Naive thymus-derived CD8-positive, alpha-beta T cell (primary cell): ENCODE measurements at regions not wholly inside any gene's neighbourhood (a gene's known extent, or its start where the extent isn't known, plus 50 kb on each side); places are given as distances from the start of the nearest gene placed in this dataset.

Experiments used
- ATAC-seq, 2 donors: fragments of 150-1000 bp; cut with Tn5 transposase in 1 of 2; sonication (Bioruptor Pico), chemical (Tn5 transposase) in 1 of 2; 1 replicate in 1 of 2; 2 replicates in 1 of 2; pipeline ENCODE4 v1.10.0; 2021; ENCODE audit warnings: mild to moderate bottlenecking in 2 of 2, moderate library complexity in 2 of 2
- POLR2A ChIA-PET: fragments of 350-600 bp; sonication (Branson Sonifier 250); formaldehyde crosslinking; loops from one replicate; lab custom pipeline; 2021; ENCODE audit warnings: antibody characterized with exemption; lab: Charles Lee
- DNase-seq, 10 donors: peaks; one replicate each; pipeline versions ENCODE4 v3.0.0 to v3.0.0-alpha.2; 2020 to 2022
- H3K27ac Mint-ChIP-seq, 10 donors: one replicate each; pipeline ENCODE4 v1.8.0; 2020 to 2022; ENCODE audit warnings: mild to moderate bottlenecking in 10 of 10, mixed read lengths in 10 of 10, moderate library complexity in 4 of 10, inconsistent platforms in 1 of 10
- H3K27me3 Mint-ChIP-seq, 5 donors: one replicate each; pipeline ENCODE4 v1.8.0; 2021 to 2022; ENCODE audit warnings: mixed read lengths in 5 of 5
- H3K36me3 Mint-ChIP-seq, 3 donors: one replicate each; pipeline ENCODE4 v1.8.0; 2020 to 2022; ENCODE audit warnings: mixed read lengths in 3 of 3, mild to moderate bottlenecking in 2 of 3, inconsistent platforms in 1 of 3
- H3K4me1 Mint-ChIP-seq, 4 donors: one replicate each; pipeline ENCODE4 v1.8.0; 2021 to 2022; ENCODE audit warnings: mixed read lengths in 4 of 4
- H3K4me3 Mint-ChIP-seq, 10 donors: one replicate each; pipeline ENCODE4 v1.8.0; 2020 to 2022; ENCODE audit warnings: mild to moderate bottlenecking in 10 of 10, mixed read lengths in 10 of 10, moderate library complexity in 6 of 10, inconsistent platforms in 1 of 10
- H3K9me3 Mint-ChIP-seq, 9 donors: one replicate each; pipeline ENCODE4 v1.8.0; 2020 to 2022; ENCODE audit warnings: mixed read lengths in 9 of 9, mild to moderate bottlenecking in 3 of 9, inconsistent platforms in 1 of 9, moderate library complexity in 1 of 9

- ATAC-seq (no peak), DNase-seq (no peak)
- H3K27ac Mint-ChIP-seq, result no peak overlapping the region
- peaks cover 0 to 2% (median under 1%) of the 10 kb centered on the region in 4 donors for H3K4me1 Mint-ChIP-seq
- no peak overlapping the region for H3K4me3 Mint-ChIP-seq
- H3K9me3 Mint-ChIP-seq, result peaks cover 0 to 2% (median 0%) of the 10 kb centered on the region in 9 donors
- peaks cover 0 to 25% (median 7%) of the 10 kb centered on the region in 5 donors for H3K27me3 Mint-ChIP-seq
- POLR2A ChIA-PET, result no interaction called here
- H3K36me3 Mint-ChIP-seq, result no peaks in the 10 kb centered on the region
Measured at GRCh38 chr20:24118441-24119175, 130.0 kb upstream of the GGTLC1 start.

GRCh38 chr20:24118034-24118433 is 129.5 kb upstream of the GGTLC1 start:
- Mint-ChIP-seq H3K9me3 (peaks cover 0 to 2% (median 0%) of the 10 kb centered on the region in 9 donors), H3K36me3 (no peaks in the 10 kb centered on the region), H3K4me1 (peaks cover 0 to 2% (median under 1%) of the 10 kb centered on the region in 4 donors), H3K27me3 (peaks cover 0 to 24% (median 5%) of the 10 kb centered on the region in 5 donors), H3K4me3 (no peak overlapping the region), H3K27ac (no peak overlapping the region)
- no peak for DNase-seq
- POLR2A ChIA-PET, result no interaction called here
- ATAC-seq, result no peak

GRCh38 chr20:24117383-24117782 is 128.8 kb upstream of the GGTLC1 start:
- peaks cover 0 to 2% (median under 1%) of the 10 kb centered on the region in 4 donors for H3K4me1 Mint-ChIP-seq
- ATAC-seq, result no peak
- H3K36me3 Mint-ChIP-seq, result no peaks in the 10 kb centered on the region
- H3K9me3 Mint-ChIP-seq, result peaks cover 0 to 2% (median 0%) of the 10 kb centered on the region in 9 donors
- POLR2A ChIA-PET, result no interaction called here
- peaks cover 0 to 24% (median 5%) of the 10 kb centered on the region in 5 donors for H3K27me3 Mint-ChIP-seq
- DNase-seq, result no peak
- H3K27ac Mint-ChIP-seq, result no peak overlapping the region
- no peak overlapping the region for H3K4me3 Mint-ChIP-seq

DNA sequence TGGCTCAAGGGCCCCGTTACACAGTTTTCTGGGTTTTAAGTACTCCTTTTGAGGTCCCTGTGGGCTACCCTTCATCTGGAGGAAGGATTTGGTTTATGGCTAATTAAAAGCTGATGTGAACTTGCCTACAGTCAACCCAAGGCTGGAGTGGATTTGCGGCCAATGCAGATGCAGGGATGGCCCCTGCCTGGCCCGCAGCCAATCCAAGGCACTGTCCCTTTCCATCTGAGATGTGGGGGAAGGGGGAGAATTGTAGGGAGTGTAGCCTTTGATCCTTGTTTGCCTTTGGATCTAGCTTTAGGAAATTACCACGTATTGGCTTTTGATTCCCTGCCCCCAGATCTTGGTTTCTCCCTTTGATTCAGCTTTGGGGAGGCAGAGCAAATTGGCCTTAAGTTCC is 128.0 kb upstream of the GGTLC1 start:
- Mint-ChIP-seq H3K4me1 (peaks cover 0 to 1% (median 0%) of the 10 kb centered on the region in 4 donors), H3K9me3 (peaks cover 0 to 2% (median 0%) of the 10 kb centered on the region in 9 donors), H3K36me3 (no peaks in the 10 kb centered on the region), H3K4me3 (no peak overlapping the region), H3K27ac (no peak overlapping the region), H3K27me3 (peaks cover 0 to 24% (median 5%) of the 10 kb centered on the region in 5 donors)
- ATAC-seq, result no peak
- POLR2A ChIA-PET, result no interaction called here
- DNase-seq, result no peak

GRCh38 chr20:24112360-24112759 is 123.8 kb upstream of the GGTLC1 start:
- Mint-ChIP-seq H3K36me3 (no peaks in the 10 kb centered on the region), H3K27ac (no peak overlapping the region), H3K4me3 (no peak overlapping the region), H3K27me3 (peaks cover 0 to 15% (median 1%) of the 10 kb centered on the region in 5 donors), H3K4me1 (peaks cover 0 to 1% (median 0%) of the 10 kb centered on the region in 4 donors), H3K9me3 (no peaks in the 10 kb centered on the region)
- ATAC-seq, result no peak
- DNase-seq, result no peak
- POLR2A ChIA-PET, result no interaction called here

DNA sequence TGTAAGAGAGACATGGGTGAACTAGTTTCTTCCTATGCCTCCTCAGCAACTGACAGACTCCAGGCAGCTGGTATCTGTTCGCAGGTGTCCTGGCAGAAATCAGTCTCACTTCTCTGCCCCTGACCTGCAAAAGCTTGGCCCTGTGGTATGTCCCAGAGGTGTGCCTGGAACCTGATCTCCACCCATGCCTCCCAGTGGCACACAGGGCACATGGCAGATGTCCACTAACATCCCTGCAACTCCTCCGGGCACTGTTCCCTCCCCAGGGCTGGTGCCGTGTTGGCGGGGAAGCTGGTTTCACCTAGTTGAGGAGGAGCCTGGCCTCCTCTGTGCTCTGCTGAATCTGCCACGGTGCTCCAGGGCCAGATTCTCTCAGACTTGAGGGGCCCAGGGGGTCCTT is 123.3 kb upstream of the GGTLC1 start:
- Mint-ChIP-seq H3K4me1 (peaks cover 0 to 1% (median 0%) of the 10 kb centered on the region in 4 donors), H3K27ac (no peak overlapping the region), H3K4me3 (no peak overlapping the region), H3K36me3 (no peaks in the 10 kb centered on the region), H3K27me3 (peaks cover 0 to 15% (median 1%) of the 10 kb centered on the region in 5 donors), H3K9me3 (no peaks in the 10 kb centered on the region)
- no peak for DNase-seq
- no peak for ATAC-seq
- POLR2A ChIA-PET, result interaction anchor here (0.6 kb wide), 1 partner anchor 78 kb away, joined by 3 read pairs; no protein-coding TSS in a partner anchor

DNA sequence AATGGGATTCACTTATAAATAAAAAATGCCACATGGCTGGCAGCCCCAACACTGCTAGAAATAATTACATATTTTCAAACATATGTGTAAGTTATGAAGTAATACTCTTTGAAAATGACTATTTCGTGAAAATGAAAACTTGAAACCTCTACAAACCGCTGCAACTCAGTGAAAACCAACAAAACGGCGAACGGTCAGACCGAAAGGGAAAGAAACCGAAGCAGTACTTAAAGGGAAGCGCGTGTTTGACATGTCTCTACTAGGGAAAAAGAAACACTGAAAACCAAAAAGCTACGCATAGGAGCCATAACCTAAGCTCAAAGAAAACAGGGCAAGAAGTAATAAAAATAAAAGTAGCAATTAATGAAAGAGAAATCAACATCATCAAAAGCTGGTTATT is 121.0 kb upstream of the GGTLC1 start:
- no peaks in the 10 kb centered on the region for H3K4me1 Mint-ChIP-seq
- no peak for DNase-seq
- POLR2A ChIA-PET, result no interaction called here
- H3K4me3 Mint-ChIP-seq, result peak overlapping the region in 2 of 10 donors; percentile 48 to 81
- no peak for ATAC-seq
- no peaks in the 10 kb centered on the region for H3K9me3 Mint-ChIP-seq
- H3K36me3 Mint-ChIP-seq, result no peaks in the 10 kb centered on the region
- peaks cover 1 to 22% (median 2%) of the 10 kb centered on the region in 5 donors for H3K27me3 Mint-ChIP-seq
- H3K27ac Mint-ChIP-seq, result peak overlapping the region in 2 of 10 donors; percentile 42 to 88

GRCh38 chr20:24109008-24109407 is 120.4 kb upstream of the GGTLC1 start:
- POLR2A ChIA-PET, result no interaction called here
- ATAC-seq, result no peak
- Mint-ChIP-seq H3K27me3 (peaks cover 1 to 27% (median 2%) of the 10 kb centered on the region in 5 donors), H3K27ac (peak overlapping the region in 3 of 10 donors; percentile 40 to 88 (median 42)), H3K4me3 (peak overlapping the region in 2 of 10 donors; percentile 43 to 81), H3K36me3 (no peaks in the 10 kb centered on the region), H3K9me3 (no peaks in the 10 kb centered on the region), H3K4me1 (no peaks in the 10 kb centered on the region)
- peak in 1 of 10 donors; percentile 45 for DNase-seq

- Mint-ChIP-seq H3K4me3 (peak overlapping the region in 1 of 10 donors; percentile 81), H3K36me3 (no peaks in the 10 kb centered on the region), H3K27ac (peak overlapping the region in 1 of 10 donors; percentile 61), H3K27me3 (peaks cover 1 to 28% (median 2%) of the 10 kb centered on the region in 5 donors), H3K4me1 (no peaks in the 10 kb centered on the region), H3K9me3 (no peaks in the 10 kb centered on the region)
- ATAC-seq (no peak), DNase-seq (no peak)
- POLR2A ChIA-PET, result no interaction called here
Measured at GRCh38 chr20:24108581-24108980, 120.0 kb upstream of the GGTLC1 start.

- POLR2A ChIA-PET, result no interaction called here
- DNase-seq, result no peak
- H3K36me3 Mint-ChIP-seq, result no peaks in the 10 kb centered on the region
- H3K4me3 Mint-ChIP-seq, result no peak overlapping the region
- no peaks in the 10 kb centered on the region for H3K9me3 Mint-ChIP-seq
- H3K27me3 Mint-ChIP-seq, result peaks cover 1 to 28% (median 4%) of the 10 kb centered on the region in 5 donors
- no peaks in the 10 kb centered on the region for H3K4me1 Mint-ChIP-seq
- no peak for ATAC-seq
- H3K27ac Mint-ChIP-seq, result no peak overlapping the region
Measured at GRCh38 chr20:24106801-24107445, 118.3 kb upstream of the GGTLC1 start.

DNA sequence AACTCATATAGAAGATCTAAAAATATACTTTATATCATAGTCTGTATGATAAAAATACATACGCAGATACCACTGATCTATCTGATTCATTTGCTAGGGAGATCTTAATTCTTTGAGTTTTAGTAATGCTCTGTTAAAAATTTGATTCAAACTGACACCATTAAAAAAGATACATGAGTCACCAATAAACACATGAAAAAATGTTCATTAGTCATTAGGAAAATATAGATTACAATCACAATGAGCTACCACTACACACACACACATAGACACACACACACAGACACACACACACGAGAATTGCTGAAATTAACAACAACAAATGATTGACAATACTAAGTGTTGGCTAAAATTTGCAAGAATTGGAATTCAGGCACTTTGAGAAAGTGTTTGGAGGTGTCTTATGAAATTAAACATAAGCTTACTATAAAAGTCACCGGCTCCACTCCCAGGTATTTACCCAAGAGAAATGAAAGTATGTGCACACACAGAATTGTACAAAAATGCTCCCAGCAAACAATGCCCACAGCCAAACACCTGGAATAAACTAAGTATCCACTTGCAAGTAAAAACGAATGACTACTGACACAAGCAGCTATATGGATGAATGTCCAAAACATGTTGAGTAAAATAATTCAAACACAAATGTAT is 117.7 kb upstream of the GGTLC1 start:
- POLR2A ChIA-PET, result no interaction called here

DNA sequence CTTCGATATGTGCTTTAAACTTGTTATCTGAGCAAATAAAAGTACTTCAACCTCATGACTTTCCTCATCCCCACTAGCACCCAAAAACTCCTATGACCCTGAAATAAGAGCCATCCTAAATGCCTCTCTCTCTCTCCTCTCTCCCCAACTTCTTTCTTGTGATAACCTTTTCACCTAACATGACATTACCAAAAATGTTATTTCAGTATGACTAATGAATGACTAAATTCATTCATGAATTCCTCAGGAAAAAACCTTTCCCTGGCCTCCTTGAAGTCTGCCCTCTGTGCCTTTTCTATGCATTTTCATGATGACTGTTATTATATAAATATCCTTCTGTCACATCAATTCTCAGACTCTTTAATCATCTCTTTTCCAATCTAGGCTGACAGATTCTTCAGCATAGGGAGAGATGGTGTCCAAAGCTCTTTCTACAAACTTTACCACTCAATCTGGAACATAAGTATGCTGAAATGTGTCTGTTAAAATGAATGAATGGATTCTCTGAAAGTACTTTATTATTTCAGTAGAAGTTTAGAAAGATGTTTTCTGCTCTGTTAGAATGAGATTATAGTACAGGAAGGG is 114.3 kb upstream of the GGTLC1 start:
- ATAC-seq, result no peak
- H3K27ac Mint-ChIP-seq, result peak overlapping the region in 3 of 10 donors; percentile 20 to 39 (median 33)
- no peaks in the 10 kb centered on the region for H3K36me3 Mint-ChIP-seq
- POLR2A ChIA-PET, result no interaction called here
- H3K4me3 Mint-ChIP-seq, result no peak overlapping the region
- H3K4me1 Mint-ChIP-seq, result peaks cover 4 to 8% (median 6%) of the 10 kb centered on the region in 4 donors
- peaks cover 0 to 13% (median 4%) of the 10 kb centered on the region in 5 donors for H3K27me3 Mint-ChIP-seq
- no peaks in the 10 kb centered on the region for H3K9me3 Mint-ChIP-seq
- DNase-seq, result no peak

More for the DNA sequence above, 117.7 kb upstream of the GGTLC1 start:
- DNase-seq, result no peak
- no peak for ATAC-seq
- Mint-ChIP-seq H3K9me3 (no peaks in the 10 kb centered on the region), H3K4me3 (no peak overlapping the region), H3K36me3 (no peaks in the 10 kb centered on the region), H3K4me1 (no peaks in the 10 kb centered on the region), H3K27me3 (peaks cover 1 to 28% (median 4%) of the 10 kb centered on the region in 5 donors), H3K27ac (no peak overlapping the region)
